Neural cell (in vitro differentiated cells): ENCODE measurements at regions not wholly inside any gene's neighbourhood (a gene's known extent, or its start where the extent isn't known, plus 50 kb on each side); places are given as distances from the start of the nearest gene placed in this dataset.

Source experiments
- EZH2 ChIP-seq: fragments of 200-600, 300-800 bp; shearing (Covaris generic), sonication (generic); IDR thresholded peaks from 2 replicates; pipeline ENCODE4 v1.6.1; 2014; ENCODE audit warnings: antibody characterized with exemption, low read length, borderline replicate concordance, mild to moderate bottlenecking; ENCODE audit not compliant: insufficient read depth, poor library complexity, severe bottlenecking
- MXI1 ChIP-seq: fragments of 450-650 bp; conservative IDR thresholded peaks from 2 replicates; pipeline ENCODE4 v1.6.1; 2014; ENCODE audit warnings: antibody characterized with exemption, mild to moderate bottlenecking; ENCODE audit not compliant: poor library complexity, severe bottlenecking
- POLR2AphosphoS5 ChIP-seq: IDR thresholded peaks from 2 replicates; pipeline ENCODE4 v1.6.1; 2012
- RAD21 ChIP-seq: fragments of 450-650 bp; conservative IDR thresholded peaks from 2 replicates; pipeline ENCODE4 v1.6.1; 2014; ENCODE audit warnings: antibody characterized with exemption, mild to moderate bottlenecking, moderate library complexity
- SMC3 ChIP-seq: fragments of 450-650 bp; conservative IDR thresholded peaks from 2 replicates; pipeline ENCODE4 v1.6.1; 2014; ENCODE audit warnings: antibody characterized with exemption, mild to moderate bottlenecking, moderate library complexity; ENCODE audit not compliant: poor library complexity
- TF ChIP-seq, protein P1 (sequence below): fragments of 450-650 bp; IDR thresholded peaks from 2 replicates; pipeline ENCODE4 v1.5.1; 2014; ENCODE audit warnings: antibody characterized with exemption, mild to moderate bottlenecking, moderate library complexity; ENCODE audit not compliant: poor library complexity, severe bottlenecking
- TF ChIP-seq, protein P2 (sequence below): IDR thresholded peaks from 2 replicates; pipeline ENCODE4 v1.6.1; 2012; ENCODE audit warnings: borderline replicate concordance

DNA sequence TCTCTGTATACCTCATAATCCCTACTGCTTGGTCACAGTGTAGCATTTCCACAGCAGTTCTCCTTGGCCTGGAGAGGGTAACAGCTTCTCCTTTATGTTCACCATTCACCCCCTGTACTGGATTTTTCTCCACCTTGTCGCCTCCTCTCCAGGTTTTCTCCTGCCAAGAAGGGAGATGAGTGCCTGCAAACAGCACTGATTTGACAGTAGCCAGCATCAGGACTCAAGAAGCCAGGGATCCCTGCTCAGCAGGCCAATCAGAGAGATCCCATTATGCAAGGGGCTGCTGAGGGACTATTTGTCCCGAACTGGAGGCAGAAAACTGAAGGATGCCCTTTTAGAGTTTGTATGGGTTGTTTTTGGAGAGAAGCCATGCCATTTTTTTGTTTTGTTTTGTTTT lies 68.6 kb upstream of the RIPOR2 start:
- TF ChIP-seq, protein P1, sequence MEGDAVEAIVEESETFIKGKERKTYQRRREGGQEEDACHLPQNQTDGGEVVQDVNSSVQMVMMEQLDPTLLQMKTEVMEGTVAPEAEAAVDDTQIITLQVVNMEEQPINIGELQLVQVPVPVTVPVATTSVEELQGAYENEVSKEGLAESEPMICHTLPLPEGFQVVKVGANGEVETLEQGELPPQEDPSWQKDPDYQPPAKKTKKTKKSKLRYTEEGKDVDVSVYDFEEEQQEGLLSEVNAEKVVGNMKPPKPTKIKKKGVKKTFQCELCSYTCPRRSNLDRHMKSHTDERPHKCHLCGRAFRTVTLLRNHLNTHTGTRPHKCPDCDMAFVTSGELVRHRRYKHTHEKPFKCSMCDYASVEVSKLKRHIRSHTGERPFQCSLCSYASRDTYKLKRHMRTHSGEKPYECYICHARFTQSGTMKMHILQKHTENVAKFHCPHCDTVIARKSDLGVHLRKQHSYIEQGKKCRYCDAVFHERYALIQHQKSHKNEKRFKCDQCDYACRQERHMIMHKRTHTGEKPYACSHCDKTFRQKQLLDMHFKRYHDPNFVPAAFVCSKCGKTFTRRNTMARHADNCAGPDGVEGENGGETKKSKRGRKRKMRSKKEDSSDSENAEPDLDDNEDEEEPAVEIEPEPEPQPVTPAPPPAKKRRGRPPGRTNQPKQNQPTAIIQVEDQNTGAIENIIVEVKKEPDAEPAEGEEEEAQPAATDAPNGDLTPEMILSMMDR, result no peak
- TF ChIP-seq MXI1, result no peak
- no peak for TF ChIP-seq POLR2AphosphoS5
- no peak for TF ChIP-seq SMC3
- TF ChIP-seq, protein P2, sequence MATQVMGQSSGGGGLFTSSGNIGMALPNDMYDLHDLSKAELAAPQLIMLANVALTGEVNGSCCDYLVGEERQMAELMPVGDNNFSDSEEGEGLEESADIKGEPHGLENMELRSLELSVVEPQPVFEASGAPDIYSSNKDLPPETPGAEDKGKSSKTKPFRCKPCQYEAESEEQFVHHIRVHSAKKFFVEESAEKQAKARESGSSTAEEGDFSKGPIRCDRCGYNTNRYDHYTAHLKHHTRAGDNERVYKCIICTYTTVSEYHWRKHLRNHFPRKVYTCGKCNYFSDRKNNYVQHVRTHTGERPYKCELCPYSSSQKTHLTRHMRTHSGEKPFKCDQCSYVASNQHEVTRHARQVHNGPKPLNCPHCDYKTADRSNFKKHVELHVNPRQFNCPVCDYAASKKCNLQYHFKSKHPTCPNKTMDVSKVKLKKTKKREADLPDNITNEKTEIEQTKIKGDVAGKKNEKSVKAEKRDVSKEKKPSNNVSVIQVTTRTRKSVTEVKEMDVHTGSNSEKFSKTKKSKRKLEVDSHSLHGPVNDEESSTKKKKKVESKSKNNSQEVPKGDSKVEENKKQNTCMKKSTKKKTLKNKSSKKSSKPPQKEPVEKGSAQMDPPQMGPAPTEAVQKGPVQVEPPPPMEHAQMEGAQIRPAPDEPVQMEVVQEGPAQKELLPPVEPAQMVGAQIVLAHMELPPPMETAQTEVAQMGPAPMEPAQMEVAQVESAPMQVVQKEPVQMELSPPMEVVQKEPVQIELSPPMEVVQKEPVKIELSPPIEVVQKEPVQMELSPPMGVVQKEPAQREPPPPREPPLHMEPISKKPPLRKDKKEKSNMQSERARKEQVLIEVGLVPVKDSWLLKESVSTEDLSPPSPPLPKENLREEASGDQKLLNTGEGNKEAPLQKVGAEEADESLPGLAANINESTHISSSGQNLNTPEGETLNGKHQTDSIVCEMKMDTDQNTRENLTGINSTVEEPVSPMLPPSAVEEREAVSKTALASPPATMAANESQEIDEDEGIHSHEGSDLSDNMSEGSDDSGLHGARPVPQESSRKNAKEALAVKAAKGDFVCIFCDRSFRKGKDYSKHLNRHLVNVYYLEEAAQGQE, result no peak
- TF ChIP-seq EZH2, result no peak
- TF ChIP-seq RAD21, result no peak
